Activated T-cell treated with anti-CD3 and anti-CD28 coated beads, Interleukin-2, amount 50 U/mL, for 72 hours (primary cell): ENCODE measurements at regions not wholly inside any gene's neighbourhood (a gene's known extent, or its start where the extent isn't known, plus 50 kb on each side); places are given as distances from the start of the nearest gene placed in this dataset.

Experiments
- ATAC-seq, 2 donors: fragments of 150-1000 bp; cut with Tn5 transposase; replicated peaks in 1 of 2; 2 replicates each; pipeline ENCODE4 v1.10.0; 2021; ENCODE audit warnings: moderate library complexity in 2 of 2, mild to moderate bottlenecking in 1 of 2
- DNase-seq, 2 donors: peaks; one replicate each; pipeline ENCODE4 v3.0.0; 2021 to 2022; ENCODE audit warnings: mixed read lengths in 1 of 2
- H3K27ac Mint-ChIP-seq: one replicate; pipeline ENCODE4 v1.8.0; 2022; ENCODE audit warnings: mild to moderate bottlenecking, moderate library complexity, mixed read lengths
- H3K27me3 Mint-ChIP-seq: one replicate; pipeline ENCODE4 v1.8.0; 2022; ENCODE audit warnings: low read depth, mixed read lengths
- H3K36me3 Mint-ChIP-seq, 2 donors: one replicate each; pipeline ENCODE4 v1.8.0; 2022; ENCODE audit warnings: mixed read lengths in 2 of 2, mild to moderate bottlenecking in 1 of 2; ENCODE audit not compliant: insufficient read depth in 2 of 2
- H3K4me1 Mint-ChIP-seq: one replicate; pipeline ENCODE4 v1.8.0; 2022; ENCODE audit warnings: low read depth, mixed read lengths
- H3K4me3 Mint-ChIP-seq, 2 donors: one replicate each; pipeline ENCODE4 v1.8.0; 2022; ENCODE audit warnings: mild to moderate bottlenecking in 2 of 2, mixed read lengths in 2 of 2, moderate library complexity in 2 of 2
- H3K9me3 Mint-ChIP-seq, 2 donors: one replicate each; pipeline ENCODE4 v1.8.0; 2022; ENCODE audit warnings: mixed read lengths in 2 of 2

GRCh38 chr2:196241175-196241574, 69.8 kb upstream of the STK17B start:
- Mint-ChIP-seq H3K4me1 (peaks cover 90% of the 10 kb centered on the region), H3K27me3 (no peaks in the 10 kb centered on the region), H3K4me3 (peak overlapping the region; percentile 94), H3K27ac (peak overlapping the region; percentile 96), H3K36me3 (peaks cover 7 to 11% of the 10 kb centered on the region in 2 donors), H3K9me3 (no peaks in the 10 kb centered on the region)
- ATAC-seq (no peak), DNase-seq (peak in 1 of 2 donors; percentile 38)

- H3K9me3 Mint-ChIP-seq: no peaks in the 10 kb centered on the region
- H3K4me1 Mint-ChIP-seq: peaks cover 81% of the 10 kb centered on the region
- peak in 1 of 2 donors; percentile 40 for DNase-seq
- peaks cover 6 to 10% of the 10 kb centered on the region in 2 donors for H3K36me3 Mint-ChIP-seq
- H3K27me3 Mint-ChIP-seq: no peaks in the 10 kb centered on the region
- peak overlapping the region; percentile 94 for H3K4me3 Mint-ChIP-seq
- ATAC-seq: peak; percentile 86
- peak overlapping the region; percentile 96 for H3K27ac Mint-ChIP-seq
Observed at GRCh38 chr2:196242131-196242620, 70.8 kb upstream of the STK17B start.

DNA sequence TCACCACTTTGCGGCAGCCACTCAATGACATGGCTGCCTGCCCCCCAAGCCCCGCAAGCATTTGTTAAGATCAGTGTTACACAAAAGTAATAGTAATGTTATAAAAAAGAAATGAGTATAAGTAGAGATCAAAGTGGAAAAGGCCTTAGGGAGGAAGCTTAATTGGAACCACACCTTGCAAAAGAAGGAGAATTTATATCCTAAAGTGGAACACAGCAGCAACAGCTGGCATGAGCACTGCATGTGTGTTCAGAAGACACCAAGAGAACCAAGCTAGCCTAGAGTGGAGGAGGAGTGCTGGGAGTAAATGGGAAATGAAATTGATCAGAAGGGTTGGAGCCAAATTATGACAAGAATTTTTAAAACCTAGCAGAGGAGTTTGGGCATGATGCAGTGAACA, 73.1 kb upstream of the STK17B start:
- DNase-seq (no peak), ATAC-seq (no peak)
- Mint-ChIP-seq H3K36me3 (peaks cover 2% of the 10 kb centered on the region in 2 donors), H3K27ac (no peak overlapping the region), H3K4me3 (no peak overlapping the region), H3K27me3 (no peaks in the 10 kb centered on the region), H3K4me1 (peaks cover 81% of the 10 kb centered on the region), H3K9me3 (no peaks in the 10 kb centered on the region)

GRCh38 chr2:196244966-196245365, 73.6 kb upstream of the STK17B start:
- no peaks in the 10 kb centered on the region for H3K9me3 Mint-ChIP-seq
- H3K4me3 Mint-ChIP-seq: no peak overlapping the region
- peaks cover 81% of the 10 kb centered on the region for H3K4me1 Mint-ChIP-seq
- no peak overlapping the region for H3K27ac Mint-ChIP-seq
- H3K36me3 Mint-ChIP-seq: peaks cover 2% of the 10 kb centered on the region in 2 donors
- no peak for ATAC-seq
- DNase-seq: no peak
- no peaks in the 10 kb centered on the region for H3K27me3 Mint-ChIP-seq

- Mint-ChIP-seq H3K27ac (no peak overlapping the region), H3K36me3 (peaks cover 2% of the 10 kb centered on the region in 2 donors), H3K4me1 (peaks cover 82% of the 10 kb centered on the region), H3K4me3 (no peak overlapping the region), H3K27me3 (no peaks in the 10 kb centered on the region), H3K9me3 (no peaks in the 10 kb centered on the region)
- ATAC-seq: no peak
- DNase-seq: no peak
Observed at GRCh38 chr2:196245378-196246140, 74.2 kb upstream of the STK17B start.

DNA sequence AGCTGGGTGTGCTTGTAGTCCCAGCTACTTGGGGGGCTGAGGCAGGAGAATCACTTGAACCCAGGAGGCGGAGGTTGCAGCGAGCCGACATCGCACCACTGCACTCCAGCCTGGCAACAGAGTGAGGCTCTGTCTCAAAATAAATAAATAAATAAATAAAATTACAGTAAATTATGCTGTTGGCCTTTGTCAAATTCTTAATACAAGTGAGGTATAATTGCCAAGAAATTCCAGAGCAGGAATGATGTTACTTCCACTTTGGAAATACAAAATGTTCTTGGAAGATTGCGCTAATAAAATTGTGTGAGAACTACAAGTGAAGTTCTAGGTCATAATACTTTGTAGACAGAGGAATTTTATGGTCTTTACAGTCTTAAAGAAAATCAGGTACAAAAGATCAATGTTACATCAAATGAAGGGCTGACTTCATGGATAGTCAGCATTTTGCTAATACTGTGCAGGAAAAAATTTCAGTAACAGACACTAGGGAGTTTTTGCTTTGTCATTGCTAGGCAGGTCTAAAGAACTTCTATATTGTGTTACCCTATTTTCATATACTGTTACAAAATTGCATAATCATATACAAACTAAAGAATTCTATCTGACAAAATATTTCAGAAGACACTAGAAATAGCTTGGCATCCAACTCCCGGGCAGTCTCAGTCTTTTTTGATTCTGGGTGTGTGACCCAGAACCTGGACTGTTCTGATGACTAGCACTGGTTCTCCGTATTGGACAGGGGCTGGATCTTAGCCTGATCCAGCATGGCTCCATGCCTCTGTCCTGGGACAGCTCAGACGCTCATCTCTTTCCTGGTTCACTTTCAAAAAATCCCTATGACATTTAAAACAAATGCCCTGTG, 76.0 kb upstream of the STK17B start:
- Mint-ChIP-seq H3K36me3 (peaks cover 3 to 9% of the 10 kb centered on the region in 2 donors), H3K27me3 (no peaks in the 10 kb centered on the region), H3K4me1 (peaks cover 84% of the 10 kb centered on the region), H3K4me3 (no peak overlapping the region), H3K9me3 (peaks cover 8% of the 10 kb centered on the region in 2 donors), H3K27ac (no peak overlapping the region)
- ATAC-seq (no peak), DNase-seq (no peak)

DNA sequence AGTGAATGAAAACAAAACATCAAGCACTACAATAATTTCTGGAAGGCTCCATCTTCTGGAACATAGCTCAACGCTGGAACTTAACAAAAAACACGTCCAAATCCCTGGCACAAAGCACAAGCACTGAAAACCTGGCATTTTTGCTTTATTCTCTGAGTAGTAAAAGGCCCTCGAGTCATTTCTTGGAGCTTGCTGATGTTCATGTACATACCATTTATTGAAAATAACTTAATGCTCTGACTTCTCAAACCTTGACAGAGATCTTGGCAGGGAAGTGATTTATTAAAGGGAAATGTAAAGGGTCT, 76.5 kb upstream of the STK17B start:
- DNase-seq (no peak), ATAC-seq (no peak)
- Mint-ChIP-seq H3K36me3 (peaks cover 5 to 11% of the 10 kb centered on the region in 2 donors), H3K27me3 (no peaks in the 10 kb centered on the region), H3K27ac (peak overlapping the region; percentile 26), H3K4me1 (peaks cover 85% of the 10 kb centered on the region), H3K4me3 (peak overlapping the region in 1 of 2 donors; percentile 60), H3K9me3 (peaks cover 8 to 10% of the 10 kb centered on the region in 2 donors)

DNA sequence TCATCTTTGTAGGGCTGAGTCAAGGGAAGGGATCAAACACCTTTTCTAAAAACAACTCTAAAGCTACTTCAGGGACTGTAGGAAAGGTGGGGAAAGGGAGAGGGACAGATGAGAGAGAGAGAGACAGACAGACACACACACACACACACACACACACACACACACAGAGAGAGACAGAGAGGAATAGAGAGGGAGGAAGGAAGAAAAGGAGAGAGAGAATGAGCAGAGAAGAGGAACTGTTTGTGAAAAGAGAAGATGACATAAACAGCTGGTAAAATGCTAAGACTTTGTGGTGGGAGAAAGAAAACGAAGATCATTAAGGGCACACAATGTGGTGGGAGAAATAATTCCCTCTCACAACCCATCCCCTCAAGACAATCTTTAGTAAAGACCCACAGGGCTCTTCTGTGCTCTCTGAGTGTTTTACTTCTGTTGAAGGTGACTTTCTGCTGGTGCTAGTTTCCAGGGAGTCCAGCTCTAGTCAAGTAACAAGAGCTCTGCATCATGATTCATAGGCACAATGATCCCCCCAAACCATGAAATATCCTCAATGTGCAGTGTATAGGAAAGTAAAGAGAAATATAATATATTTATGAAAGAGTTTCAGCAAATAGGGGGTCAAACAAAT, 77.2 kb upstream of the STK17B start:
- Mint-ChIP-seq H3K9me3 (peaks cover 8 to 12% of the 10 kb centered on the region in 2 donors), H3K27me3 (no peaks in the 10 kb centered on the region), H3K27ac (peak overlapping the region; percentile 14), H3K36me3 (peaks cover 7 to 13% of the 10 kb centered on the region in 2 donors), H3K4me3 (peak overlapping the region; percentile 34 to 60), H3K4me1 (peaks cover 90% of the 10 kb centered on the region)
- ATAC-seq (no peak), DNase-seq (no peak)

- H3K4me3 Mint-ChIP-seq: peak overlapping the region; percentile 41 to 67
- H3K9me3 Mint-ChIP-seq: peaks cover 8 to 12% of the 10 kb centered on the region in 2 donors
- DNase-seq (no peak), ATAC-seq (no peak)
- peaks cover 91% of the 10 kb centered on the region for H3K4me1 Mint-ChIP-seq
- peak overlapping the region; percentile 7 for H3K27ac Mint-ChIP-seq
- peaks cover 7 to 13% of the 10 kb centered on the region in 2 donors for H3K36me3 Mint-ChIP-seq
- no peaks in the 10 kb centered on the region for H3K27me3 Mint-ChIP-seq
Observed at GRCh38 chr2:196249171-196249570, 77.8 kb upstream of the STK17B start.

DNA sequence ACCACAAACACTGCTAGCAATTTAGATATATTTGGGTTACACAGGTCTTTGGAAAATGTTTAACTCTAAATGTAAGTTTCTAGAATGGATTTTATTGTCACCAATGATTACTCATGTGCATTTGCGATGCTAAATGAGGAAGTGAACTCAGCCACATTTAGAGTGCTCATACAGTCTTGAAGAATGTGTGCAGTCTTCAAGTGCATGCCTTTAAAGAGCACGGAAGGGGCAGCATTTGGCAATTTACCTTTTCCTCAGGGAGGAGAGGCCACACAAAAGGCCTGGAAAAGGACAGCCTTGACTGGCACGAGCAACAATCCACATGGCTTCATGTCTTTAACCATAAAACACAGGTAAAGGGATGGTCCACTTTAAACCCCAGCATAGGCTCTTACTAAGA, 78.5 kb upstream of the STK17B start:
- peak overlapping the region; percentile 36 for H3K27ac Mint-ChIP-seq
- no peaks in the 10 kb centered on the region for H3K27me3 Mint-ChIP-seq
- H3K9me3 Mint-ChIP-seq: peaks cover 8 to 12% of the 10 kb centered on the region in 2 donors
- H3K36me3 Mint-ChIP-seq: peaks cover 7 to 13% of the 10 kb centered on the region in 2 donors
- peak overlapping the region; percentile 41 to 67 for H3K4me3 Mint-ChIP-seq
- DNase-seq: no peak
- peak; percentile 31 to 41 for ATAC-seq
- peaks cover 91% of the 10 kb centered on the region for H3K4me1 Mint-ChIP-seq

- H3K9me3 Mint-ChIP-seq: peaks cover 8 to 12% of the 10 kb centered on the region in 2 donors
- ATAC-seq (no peak), DNase-seq (no peak)
- no peak overlapping the region for H3K27ac Mint-ChIP-seq
- no peaks in the 10 kb centered on the region for H3K27me3 Mint-ChIP-seq
- H3K36me3 Mint-ChIP-seq: peaks cover 7 to 13% of the 10 kb centered on the region in 2 donors
- H3K4me1 Mint-ChIP-seq: peaks cover 80% of the 10 kb centered on the region
- H3K4me3 Mint-ChIP-seq: peak overlapping the region; percentile 24 to 38
Observed at GRCh38 chr2:196251132-196251531, 79.8 kb upstream of the STK17B start.

GRCh38 chr2:196252408-196253115, 81.2 kb upstream of the STK17B start:
- peak overlapping the region; percentile 51 to 72 for H3K4me3 Mint-ChIP-seq
- H3K9me3 Mint-ChIP-seq: peaks cover 12 to 15% of the 10 kb centered on the region in 2 donors
- H3K27ac Mint-ChIP-seq: peak overlapping the region; percentile 94
- no peak for DNase-seq
- H3K27me3 Mint-ChIP-seq: no peaks in the 10 kb centered on the region
- H3K4me1 Mint-ChIP-seq: peaks cover 86% of the 10 kb centered on the region
- H3K36me3 Mint-ChIP-seq: peaks cover 12 to 13% of the 10 kb centered on the region in 2 donors
- peak; percentile 83 to 85 for ATAC-seq
